Endodermal cell (in vitro differentiated cells): ENCODE measurements at regions not wholly inside any gene's neighbourhood (a gene's known extent, or its start where the extent isn't known, plus 50 kb on each side); places are given as distances from the start of the nearest gene placed in this dataset.

ENCODE experiments used
- DNase-seq: peaks from one replicate; pipeline ENCODE4 v3.0.0-alpha.2; 2017
- H3K27ac ChIP-seq: 2 replicates; pipeline ENCODE4 v1.5.1; 2013; ENCODE audit warnings: mild to moderate bottlenecking, low read depth, low read length, moderate library complexity
- H3K27me3 ChIP-seq: 2 replicates; pipeline ENCODE4 v1.6.1; 2013; ENCODE audit warnings: mild to moderate bottlenecking, low read length, moderate library complexity; ENCODE audit not compliant: insufficient read depth, control insufficient read depth, poor library complexity, severe bottlenecking
- H3K36me3 ChIP-seq: 2 replicates; pipeline ENCODE4 v1.7.0; 2013; ENCODE audit warnings: mild to moderate bottlenecking, low read length, moderate library complexity; ENCODE audit not compliant: control insufficient read depth, insufficient read depth
- H3K4me1 ChIP-seq: one replicate; pipeline ENCODE4 v1.7.0; 2013; ENCODE audit warnings: low read length; ENCODE audit not compliant: control insufficient read depth, insufficient read depth
- H3K4me3 ChIP-seq: 2 replicates; pipeline ENCODE4 v1.5.1; 2013; ENCODE audit warnings: mild to moderate bottlenecking, low read length, moderate library complexity
- H3K9ac ChIP-seq: 2 replicates; pipeline ENCODE4 v1.6.1; 2013; ENCODE audit warnings: mild to moderate bottlenecking, low read length, moderate library complexity; ENCODE audit not compliant: poor library complexity, severe bottlenecking; ENCODE audit errors: extremely low read depth
- H3K9me3 ChIP-seq: 2 replicates; pipeline ENCODE4 v1.6.1; 2013; ENCODE audit warnings: mild to moderate bottlenecking, low read length, moderate library complexity; ENCODE audit not compliant: control insufficient read depth
- H3K27ac Mint-ChIP-seq: 2 replicates; pipeline ENCODE4 v1.8.0; 2020; ENCODE audit warnings: mixed read lengths
- H3K27me3 Mint-ChIP-seq: 2 replicates; pipeline ENCODE4 v1.8.0; 2021; ENCODE audit warnings: mild to moderate bottlenecking, mixed read lengths; ENCODE audit not compliant: insufficient read depth
- H3K36me3 Mint-ChIP-seq: 2 replicates; pipeline ENCODE4 v1.8.0; 2020; ENCODE audit warnings: low read depth, mixed read lengths
- H3K4me1 Mint-ChIP-seq: 2 replicates; pipeline ENCODE4 v1.8.0; 2020; ENCODE audit warnings: mixed read lengths
- H3K4me3 Mint-ChIP-seq: 2 replicates; pipeline ENCODE4 v1.8.0; 2020; ENCODE audit warnings: mild to moderate bottlenecking, moderate library complexity, mixed read lengths
- H3K9me3 Mint-ChIP-seq: 2 replicates; pipeline ENCODE4 v1.8.0; 2020; ENCODE audit warnings: mild to moderate bottlenecking, mixed read lengths
- CTCF ChIP-seq: fragments of 200-600 bp; sonication (generic); conservative IDR thresholded peaks from 2 replicates; pipeline ENCODE4 v1.5.0; 2021; ENCODE audit warnings: antibody characterized with exemption, mild to moderate bottlenecking
- WGBS, 2 experiments: methylation state at CpG; one replicate each; pipeline versions ENCODE4 v1.1.5 to v1.1.7; 2013; ENCODE audit warnings: missing lambda C conversion rate in 2 of 2, mixed read lengths in 1 of 2; ENCODE audit not compliant: insufficient coverage in 1 of 2, insufficient read length in 1 of 2; 5-methylcytosine and 5-hydroxymethylcytosine counted together

- Mint-ChIP-seq H3K4me3 (no peak overlapping the region), H3K36me3 (no peaks in the 10 kb centered on the region), H3K4me1 (peaks cover 2% of the 10 kb centered on the region), H3K9me3 (no peaks in the 10 kb centered on the region), H3K27ac (no peak overlapping the region), H3K27me3 (no peaks in the 10 kb centered on the region)
- Histone ChIP-seq H3K36me3 (no peaks in the 10 kb centered on the region), H3K27ac (no peak overlapping the region), H3K4me1 (peaks cover 1% of the 10 kb centered on the region), H3K9me3 (no peaks in the 10 kb centered on the region), H3K9ac (no peak overlapping the region), H3K4me3 (no peak overlapping the region), H3K27me3 (no peaks in the 10 kb centered on the region)
- DNase-seq = no peak
- no peak for TF ChIP-seq CTCF
- 94% methylated on average over 5 of the region's 5 CpGs; no CpG with 5 or more reads in 1 of the 2 experiments for WGBS, 2 experiments
These were observed 421.0 kb downstream of the ADGRL2 start for GRCh38 chr1:82221721-82222120.

GRCh38 chr1:82220754-82221153 lies 420.0 kb downstream of the ADGRL2 start:
- Histone ChIP-seq H3K9me3 (no peaks in the 10 kb centered on the region), H3K4me3 (no peak overlapping the region), H3K27me3 (no peaks in the 10 kb centered on the region), H3K9ac (no peak overlapping the region), H3K36me3 (no peaks in the 10 kb centered on the region), H3K4me1 (no peaks in the 10 kb centered on the region), H3K27ac (no peak overlapping the region)
- DNase-seq = no peak
- Mint-ChIP-seq H3K4me3 (no peak overlapping the region), H3K27me3 (no peaks in the 10 kb centered on the region), H3K36me3 (no peaks in the 10 kb centered on the region), H3K27ac (no peak overlapping the region), H3K4me1 (no peaks in the 10 kb centered on the region), H3K9me3 (no peaks in the 10 kb centered on the region)
- TF ChIP-seq CTCF = no peak
- 65 to 91% methylated on average over 2 to 5 of the region's 5 CpGs for WGBS, 2 experiments

GRCh38 chr1:82219841-82220240 lies 419.1 kb downstream of the ADGRL2 start:
- WGBS, 2 experiments = 89 to 91% methylated on average over 3 of the region's 3 CpGs
- no peak overlapping the region for H3K27ac ChIP-seq
- no peaks in the 10 kb centered on the region for H3K9me3 ChIP-seq
- Mint-ChIP-seq H3K4me3 (no peak overlapping the region), H3K27me3 (no peaks in the 10 kb centered on the region), H3K9me3 (no peaks in the 10 kb centered on the region), H3K27ac (no peak overlapping the region), H3K36me3 (no peaks in the 10 kb centered on the region), H3K4me1 (no peaks in the 10 kb centered on the region)
- no peaks in the 10 kb centered on the region for H3K36me3 ChIP-seq
- H3K4me1 ChIP-seq = no peaks in the 10 kb centered on the region
- no peak for TF ChIP-seq CTCF
- DNase-seq = no peak
- no peak overlapping the region for H3K4me3 ChIP-seq
- no peak overlapping the region for H3K9ac ChIP-seq
- H3K27me3 ChIP-seq = no peaks in the 10 kb centered on the region
